ENCODE measurements at regions not wholly inside any gene's neighbourhood (a gene's known extent, or its start where the extent isn't known, plus 50 kb on each side); places are given as distances from the start of the nearest gene placed in this dataset.

- TF ChIP-seq SPI1 (IDR thresholded peaks at IDR 0.05; ENCODE audit: low read depth, low read length) (no peak), TAF1 (IDR thresholded peaks at IDR 0.05; ENCODE audit: low read depth, low read length) (no peak)
These were observed 642.4 kb downstream of the TNS3 start for GRCh38 chr7:46939558-46939957.
